OCI-LY7 (cell line): ENCODE measurements at regions not wholly inside any gene's neighbourhood (a gene's known extent, or its start where the extent isn't known, plus 50 kb on each side); places are given as distances from the start of the nearest gene placed in this dataset.

Experiments
- BruUV-seq: library from RNA; stranded (reverse); fragments of 400-500 nt; replicated peaks from 2 replicates; lab custom pipeline; 2021; lab: Mats Ljungman, UMichigan
- CTCF ChIA-PET: fragments of 300-600 bp; sonication (Branson Sonifier 250); formaldehyde crosslinking; loops from one replicate; lab custom pipeline; 2022; ENCODE audit warnings: antibody characterized with exemption; ENCODE audit not compliant: unreplicated experiment; lab: Charles Lee
- POLR2A ChIA-PET: fragments of 300-600 bp; sonication (Branson Sonifier 250); formaldehyde crosslinking; loops from one replicate; lab custom pipeline; 2022; ENCODE audit warnings: antibody characterized with exemption; lab: Charles Lee
- DNase-seq: peaks from one replicate; pipeline ENCODE4 v3.0.0-alpha.2; 2015; ENCODE audit warnings: low spot score
- H2AFZ ChIP-seq: fragments of 200-600 bp; sonication (generic), shearing (Covaris generic); 2 replicates; pipeline ENCODE4 v1.6.1; 2014; ENCODE audit warnings: mild to moderate bottlenecking, antibody characterized with exemption, low read length, moderate library complexity
- H3K27ac ChIP-seq: fragments of 200-600 bp; sonication (generic); 2 replicates; pipeline ENCODE4 v1.5.1; 2014; ENCODE audit warnings: mixed run types, low read depth, mild to moderate bottlenecking, moderate library complexity, low read length, inconsistent platforms; ENCODE audit not compliant: poor library complexity, severe bottlenecking
- H3K36me3 ChIP-seq: fragments of 200-600 bp; sonication (generic); 2 replicates; pipeline ENCODE4 v1.6.1; 2014; ENCODE audit warnings: mild to moderate bottlenecking, antibody characterized with exemption, low read length, moderate library complexity, mixed read lengths; ENCODE audit not compliant: insufficient read depth
- H3K4me1 ChIP-seq: fragments of 200-600 bp; sonication (generic); 2 replicates; pipeline ENCODE4 v1.5.1; 2014; ENCODE audit warnings: mild to moderate bottlenecking, low read length; ENCODE audit not compliant: insufficient read depth, poor library complexity, severe bottlenecking
- H3K4me2 ChIP-seq: fragments of 200-600 bp; sonication (generic); 2 replicates; pipeline ENCODE4 v1.6.1; 2014; ENCODE audit warnings: mild to moderate bottlenecking, low read length
- H3K4me3 ChIP-seq: fragments of 200-600 bp; sonication (generic); 2 replicates; pipeline ENCODE4 v1.5.1; 2014; ENCODE audit warnings: mild to moderate bottlenecking, low read depth, low read length; ENCODE audit not compliant: poor library complexity, severe bottlenecking
- H3K79me2 ChIP-seq: fragments of 200-600 bp; sonication (generic); 2 replicates; pipeline ENCODE4 v1.6.1; 2016; ENCODE audit warnings: low read depth, mild to moderate bottlenecking, low read length, moderate library complexity, mixed read lengths; ENCODE audit not compliant: insufficient read depth
- H3K9me2 ChIP-seq: fragments of 200-600 bp; sonication (generic); 2 replicates; pipeline ENCODE4 v1.6.1; 2016; ENCODE audit warnings: mild to moderate bottlenecking, low read length, mixed read lengths; ENCODE audit not compliant: insufficient read depth
- H3K9me3 ChIP-seq: fragments of 200-600 bp; sonication (generic); 2 replicates; pipeline ENCODE4 v1.6.1; 2014; ENCODE audit warnings: mild to moderate bottlenecking, mixed run types, low read length, mixed read lengths
- H4K20me1 ChIP-seq: fragments of 200-600 bp; sonication (generic); 2 replicates; pipeline ENCODE4 v1.6.1; 2014; ENCODE audit warnings: mild to moderate bottlenecking, antibody characterized with exemption, low read length, moderate library complexity, mixed read lengths; ENCODE audit not compliant: insufficient read depth
- EZH2phosphoT487 ChIP-seq: fragments of 200-600 bp; sonication (generic); IDR thresholded peaks from 2 replicates; pipeline ENCODE4 v1.6.1; 2018; ENCODE audit warnings: low read depth, borderline replicate concordance, mild to moderate bottlenecking, mixed run types, antibody characterized with exemption, low read length, moderate library complexity, mixed read lengths
- intact Hi-C: fragments of 100-400 bp; cut with micrococcal nuclease; formaldehyde crosslinking; loops from one replicate; pipeline ENCODE4 v1.10.0; 2022; ENCODE audit not compliant: unreplicated experiment
- TF ChIP-seq, protein P1 (sequence below): fragments of 200-600 bp; sonication (generic); conservative IDR thresholded peaks from 2 replicates; pipeline ENCODE4 v1.5.1; 2014; ENCODE audit warnings: mild to moderate bottlenecking, antibody characterized with exemption, low read length, moderate library complexity, mixed read lengths

- Histone ChIP-seq H3K4me2 (no peak overlapping the region), H3K36me3 (no peaks in the 10 kb centered on the region), H3K9me2 (no peaks in the 10 kb centered on the region), H3K9me3 (no peaks in the 10 kb centered on the region), H3K4me1 (no peaks in the 10 kb centered on the region), H3K27ac (no peak overlapping the region), H4K20me1 (no peaks in the 10 kb centered on the region), H3K79me2 (no peaks in the 10 kb centered on the region), H3K4me3 (no peak overlapping the region), H2AFZ (no peak overlapping the region)
- no peak for TF ChIP-seq EZH2phosphoT487
- TF ChIP-seq, protein P1, sequence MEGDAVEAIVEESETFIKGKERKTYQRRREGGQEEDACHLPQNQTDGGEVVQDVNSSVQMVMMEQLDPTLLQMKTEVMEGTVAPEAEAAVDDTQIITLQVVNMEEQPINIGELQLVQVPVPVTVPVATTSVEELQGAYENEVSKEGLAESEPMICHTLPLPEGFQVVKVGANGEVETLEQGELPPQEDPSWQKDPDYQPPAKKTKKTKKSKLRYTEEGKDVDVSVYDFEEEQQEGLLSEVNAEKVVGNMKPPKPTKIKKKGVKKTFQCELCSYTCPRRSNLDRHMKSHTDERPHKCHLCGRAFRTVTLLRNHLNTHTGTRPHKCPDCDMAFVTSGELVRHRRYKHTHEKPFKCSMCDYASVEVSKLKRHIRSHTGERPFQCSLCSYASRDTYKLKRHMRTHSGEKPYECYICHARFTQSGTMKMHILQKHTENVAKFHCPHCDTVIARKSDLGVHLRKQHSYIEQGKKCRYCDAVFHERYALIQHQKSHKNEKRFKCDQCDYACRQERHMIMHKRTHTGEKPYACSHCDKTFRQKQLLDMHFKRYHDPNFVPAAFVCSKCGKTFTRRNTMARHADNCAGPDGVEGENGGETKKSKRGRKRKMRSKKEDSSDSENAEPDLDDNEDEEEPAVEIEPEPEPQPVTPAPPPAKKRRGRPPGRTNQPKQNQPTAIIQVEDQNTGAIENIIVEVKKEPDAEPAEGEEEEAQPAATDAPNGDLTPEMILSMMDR: no peak
- no TSS peak for BruUV-seq
- DNase-seq: no peak
- intact Hi-C loops: no loop called here
- ChIA-PET POLR2A (no interaction called here), CTCF (no interaction called here)
Observed at GRCh38 chr10:52583336-52583735, 189.2 kb downstream of the MBL2 start.

GRCh38 chr10:52586710-52587109, 185.9 kb downstream of the MBL2 start:
- H3K79me2 ChIP-seq: no peaks in the 10 kb centered on the region
- intact Hi-C loops: no loop called here

DNA sequence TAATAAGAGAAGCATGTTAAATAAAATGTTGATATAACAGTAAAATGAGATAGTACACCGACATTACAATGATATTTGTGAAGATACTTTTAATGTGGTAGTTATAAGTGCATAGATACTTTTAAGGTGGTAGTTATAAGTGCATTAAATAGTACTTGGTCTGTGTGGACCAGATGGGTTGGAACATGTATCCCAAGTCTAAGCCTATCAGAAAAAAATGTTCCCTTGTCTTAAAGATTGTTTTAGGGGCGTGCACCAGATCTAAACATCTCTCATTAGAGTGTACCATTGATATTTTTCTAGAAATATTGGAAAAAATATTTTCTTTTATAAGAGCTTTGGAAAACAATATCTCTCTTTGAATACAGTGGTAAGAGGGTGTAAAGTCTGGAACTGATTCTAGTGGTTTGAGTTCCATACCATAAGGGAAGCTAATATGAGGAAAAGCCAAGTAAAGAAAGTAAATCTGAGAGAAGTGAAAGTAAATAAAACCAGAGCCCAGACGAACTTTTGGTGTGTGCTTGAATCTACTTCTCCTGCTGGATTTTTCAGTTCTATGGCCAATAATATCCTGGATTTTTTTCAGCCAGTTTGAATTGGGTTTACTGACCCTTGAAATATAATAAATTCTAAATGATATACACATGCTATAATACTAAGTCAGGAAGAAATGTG, 175.3 kb downstream of the MBL2 start:
- intact Hi-C loops: no loop called here
- Histone ChIP-seq H3K4me2 (no peak overlapping the region), H3K36me3 (no peaks in the 10 kb centered on the region), H3K4me1 (no peaks in the 10 kb centered on the region), H3K4me3 (no peak overlapping the region), H2AFZ (no peak overlapping the region), H3K79me2 (no peaks in the 10 kb centered on the region), H3K27ac (no peak overlapping the region), H3K9me3 (no peaks in the 10 kb centered on the region), H4K20me1 (no peaks in the 10 kb centered on the region), H3K9me2 (no peaks in the 10 kb centered on the region)
- ChIA-PET CTCF (no interaction called here), POLR2A (interaction anchor here (0.7 kb wide), 1 partner anchor 319 kb away, joined by 3 read pairs; no protein-coding TSS in a partner anchor)
- DNase-seq: no peak
- TF ChIP-seq, protein P1: no peak
- no peak for TF ChIP-seq EZH2phosphoT487
- no TSS peak for BruUV-seq

More at GRCh38 chr10:52586710-52587109, 185.9 kb downstream of the MBL2 start:
- Histone ChIP-seq H3K27ac (no peak overlapping the region), H3K4me2 (no peak overlapping the region), H3K36me3 (no peaks in the 10 kb centered on the region), H2AFZ (no peak overlapping the region), H3K9me2 (no peaks in the 10 kb centered on the region), H4K20me1 (no peaks in the 10 kb centered on the region), H3K4me1 (no peaks in the 10 kb centered on the region), H3K4me3 (no peak overlapping the region), H3K9me3 (no peaks in the 10 kb centered on the region)
- ChIA-PET POLR2A (no interaction called here), CTCF (no interaction called here)
- DNase-seq: no peak
- TF ChIP-seq, protein P1: no peak
- TF ChIP-seq EZH2phosphoT487: no peak
- no TSS peak for BruUV-seq
